NT2/D1 (cell line): ENCODE measurements at regions not wholly inside any gene's neighbourhood (a gene's known extent, or its start where the extent isn't known, plus 50 kb on each side); places are given as distances from the start of the nearest gene placed in this dataset.

ENCODE experiments used
- DNase-seq: peaks from one replicate; pipeline ENCODE4 v3.0.0-alpha.2; 2011; ENCODE audit warnings: low read depth, low spot score
- H3K27me3 ChIP-seq: 2 replicates; pipeline ENCODE4 v1.6.0; 2011; ENCODE audit warnings: mild to moderate bottlenecking; ENCODE audit not compliant: insufficient read length, insufficient read depth
- H3K36me3 ChIP-seq: 2 replicates; pipeline ENCODE4 v1.6.1; 2011; ENCODE audit warnings: mild to moderate bottlenecking, low read length, mixed read lengths; ENCODE audit not compliant: insufficient read depth, insufficient read length
- H3K4me1 ChIP-seq: 2 replicates; pipeline ENCODE4 v1.5.1; 2011; ENCODE audit not compliant: insufficient read depth, insufficient read length
- H3K4me3 ChIP-seq: 2 replicates; pipeline ENCODE4 v1.5.1; 2011; ENCODE audit warnings: low read depth; ENCODE audit not compliant: insufficient read length
- H3K9ac ChIP-seq: 2 replicates; pipeline ENCODE4 v1.6.0; 2011; ENCODE audit warnings: low read depth; ENCODE audit not compliant: insufficient read length
- H3K9me3 ChIP-seq: 2 replicates; pipeline ENCODE4 v1.5.1; 2011; ENCODE audit warnings: mild to moderate bottlenecking, low read length; ENCODE audit not compliant: insufficient read depth
- SUZ12 ChIP-seq: IDR thresholded peaks from 2 replicates; pipeline ENCODE4 v1.6.1; 2011; ENCODE audit not compliant: insufficient read length, insufficient read depth; ENCODE audit errors: extremely low read depth
- YY1 ChIP-seq: IDR thresholded peaks from 2 replicates; pipeline ENCODE4 v1.6.1; 2011; ENCODE audit not compliant: insufficient read length, insufficient read depth
- ZNF274 ChIP-seq: IDR thresholded peaks from 2 replicates; pipeline ENCODE4 v1.6.1; 2011; ENCODE audit warnings: mild to moderate bottlenecking, low read depth, low read length

GRCh38 chr12:33290703-33291102 is 148.9 kb downstream of the SYT10 start:
- Histone ChIP-seq H3K9me3 (no peaks in the 10 kb centered on the region), H3K4me1 (no peaks in the 10 kb centered on the region), H3K4me3 (no peak overlapping the region), H3K36me3 (no peaks in the 10 kb centered on the region), H3K9ac (no peak overlapping the region), H3K27me3 (no peaks in the 10 kb centered on the region)
- DNase-seq = no peak
- TF ChIP-seq ZNF274 = no peak
- TF ChIP-seq SUZ12 = no peak
- no peak for TF ChIP-seq YY1

- H3K27me3 ChIP-seq = no peaks in the 10 kb centered on the region
- TF ChIP-seq YY1 = no peak
- TF ChIP-seq ZNF274 = no peak
- TF ChIP-seq SUZ12 = no peak
- no peak overlapping the region for H3K4me3 ChIP-seq
- DNase-seq = no peak
- H3K9me3 ChIP-seq = peaks cover 23% of the 10 kb centered on the region
- H3K4me1 ChIP-seq = no peaks in the 10 kb centered on the region
- H3K9ac ChIP-seq = no peak overlapping the region
- H3K36me3 ChIP-seq = no peaks in the 10 kb centered on the region
Observed at GRCh38 chr12:33283054-33283453, 156.6 kb downstream of the SYT10 start.

DNA sequence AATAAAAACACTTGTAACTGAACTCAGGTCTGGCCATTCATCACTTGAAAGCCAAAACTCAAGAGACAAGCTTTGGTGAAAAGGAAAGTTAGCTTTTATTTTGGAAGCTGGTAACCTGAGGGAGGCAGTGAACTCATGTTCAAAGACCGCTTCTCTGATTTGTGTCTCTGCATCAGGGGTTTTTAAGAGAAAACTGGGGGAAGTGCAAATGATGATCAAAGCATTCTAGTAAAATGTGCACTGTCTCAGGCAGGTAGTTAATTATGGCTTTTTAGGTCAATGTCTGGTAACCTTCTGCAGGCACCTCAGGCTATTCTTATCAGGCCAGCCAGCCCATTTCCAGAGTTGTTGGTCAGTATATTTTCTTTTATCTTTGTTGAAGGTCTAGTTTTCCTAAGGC is 162.2 kb downstream of the SYT10 start:
- H3K4me3 ChIP-seq = no peak overlapping the region
- H3K9me3 ChIP-seq = peaks cover 20% of the 10 kb centered on the region
- TF ChIP-seq SUZ12 = no peak
- H3K36me3 ChIP-seq = no peaks in the 10 kb centered on the region
- H3K9ac ChIP-seq = no peak overlapping the region
- no peak for DNase-seq
- no peaks in the 10 kb centered on the region for H3K4me1 ChIP-seq
- no peaks in the 10 kb centered on the region for H3K27me3 ChIP-seq

DNA sequence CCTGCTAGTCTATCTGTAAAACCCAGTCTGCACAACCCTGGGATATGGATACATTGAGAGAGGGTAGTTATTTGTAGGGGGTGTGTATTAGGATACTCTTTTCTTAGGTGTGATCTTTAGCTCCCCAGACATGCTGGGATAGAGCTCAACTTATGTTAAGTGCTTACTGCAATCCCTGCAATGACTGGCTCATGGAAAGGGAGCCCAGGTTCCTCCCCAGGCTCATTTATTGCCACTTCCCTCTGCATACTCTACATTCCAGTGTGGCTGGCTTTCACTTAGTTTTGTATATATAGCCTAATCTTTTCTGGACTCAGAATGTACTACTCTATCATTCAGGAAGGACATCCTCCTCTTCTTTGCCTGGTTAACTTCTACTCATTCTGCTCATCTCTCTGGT is 172.0 kb downstream of the SYT10 start:
- Histone ChIP-seq H3K9me3 (no peaks in the 10 kb centered on the region), H3K27me3 (no peaks in the 10 kb centered on the region), H3K9ac (no peak overlapping the region), H3K4me1 (no peaks in the 10 kb centered on the region), H3K36me3 (no peaks in the 10 kb centered on the region), H3K4me3 (no peak overlapping the region)
- TF ChIP-seq YY1 (no peak), ZNF274 (no peak), SUZ12 (no peak)
- DNase-seq = peak; percentile 39

- Histone ChIP-seq H3K27me3 (no peaks in the 10 kb centered on the region), H3K4me1 (no peaks in the 10 kb centered on the region), H3K4me3 (no peak overlapping the region), H3K9ac (no peak overlapping the region), H3K9me3 (no peaks in the 10 kb centered on the region), H3K36me3 (no peaks in the 10 kb centered on the region)
- TF ChIP-seq SUZ12 (no peak), YY1 (no peak), ZNF274 (no peak)
- DNase-seq = no peak
Observed at GRCh38 chr12:33265900-33266299, 173.7 kb downstream of the SYT10 start.

- DNase-seq = peak; percentile 93
- Histone ChIP-seq H3K4me3 (no peak overlapping the region), H3K9ac (no peak overlapping the region), H3K9me3 (peaks cover 1% of the 10 kb centered on the region; the same call in 1 of the 2 replicates), H3K36me3 (no peaks in the 10 kb centered on the region), H3K27me3 (no peaks in the 10 kb centered on the region), H3K4me1 (no peaks in the 10 kb centered on the region)
- TF ChIP-seq SUZ12 (no peak), YY1 (no peak), ZNF274 (no peak)
Observed at GRCh38 chr12:33265033-33265731, 174.4 kb downstream of the SYT10 start.

DNA sequence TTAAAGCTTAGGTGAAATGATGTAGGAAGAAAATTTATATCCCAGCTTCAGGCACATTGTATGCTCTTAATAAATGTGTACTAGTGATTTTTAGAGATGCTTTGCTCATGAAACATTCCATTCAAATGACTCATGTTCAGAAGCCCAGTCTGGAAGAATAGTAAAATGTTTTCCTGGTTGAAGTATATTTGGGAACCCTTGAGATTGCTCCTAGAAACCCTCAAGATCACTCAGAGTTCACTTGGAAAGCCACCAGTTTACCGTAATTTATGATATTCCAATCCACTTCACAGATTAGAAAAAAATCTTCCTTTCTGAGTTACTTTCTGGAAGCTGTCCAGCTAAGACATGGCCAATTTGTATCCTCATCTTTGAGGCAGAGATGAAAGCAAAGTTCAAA is 186.4 kb downstream of the SYT10 start:
- TF ChIP-seq SUZ12 = no peak
- no peak for TF ChIP-seq YY1
- no peak for TF ChIP-seq ZNF274
- no peaks in the 10 kb centered on the region for H3K36me3 ChIP-seq
- no peaks in the 10 kb centered on the region for H3K27me3 ChIP-seq
- no peak overlapping the region for H3K4me3 ChIP-seq
- no peaks in the 10 kb centered on the region for H3K4me1 ChIP-seq
- H3K9ac ChIP-seq = no peak overlapping the region
- H3K9me3 ChIP-seq = no peaks in the 10 kb centered on the region
- no peak for DNase-seq
